ENCODE measurements at regions not wholly inside any gene's neighbourhood (a gene's known extent, or its start where the extent isn't known, plus 50 kb on each side); places are given as distances from the start of the nearest gene placed in this dataset.

GRCh38 chr1:209512821-209513220, 70.7 kb upstream of the CAMK1G start:
- no peak for TF ChIP-seq POLR2A (IDR thresholded peaks at IDR 0.05; ENCODE audit: low read depth, low read length)
- no peak for FAIRE-seq
- no peak for DNase-seq (ENCODE audit: insufficient read length, low spot score)

GRCh38 chr1:209513226-209513625, 70.3 kb upstream of the CAMK1G start:
- DNase-seq (ENCODE audit: insufficient read length, low spot score) (peak; percentile 51), FAIRE-seq (no peak)
- no peak for TF ChIP-seq POLR2A (IDR thresholded peaks at IDR 0.05; ENCODE audit: low read depth, low read length)

GRCh38 chr1:209516771-209517680, 66.5 kb upstream of the CAMK1G start:
- no peak for TF ChIP-seq POLR2A (IDR thresholded peaks at IDR 0.05; ENCODE audit: low read depth, low read length)
- FAIRE-seq, result no peak
- no peak for DNase-seq (ENCODE audit: insufficient read length, low spot score)

- TF ChIP-seq POLR2A (IDR thresholded peaks at IDR 0.05; ENCODE audit: low read depth, low read length), result no peak
- DNase-seq (ENCODE audit: insufficient read length, low spot score) (no peak), FAIRE-seq (no peak)
Observed at GRCh38 chr1:209517681-209518050, 65.8 kb upstream of the CAMK1G start.

- no peak for FAIRE-seq
- TF ChIP-seq POLR2A (IDR thresholded peaks at IDR 0.05; ENCODE audit: low read depth, low read length), result no peak
- DNase-seq (ENCODE audit: insufficient read length, low spot score), result no peak
Observed at GRCh38 chr1:209519786-209520185, 63.7 kb upstream of the CAMK1G start.

GRCh38 chr1:209522826-209523225, 60.7 kb upstream of the CAMK1G start:
- TF ChIP-seq POLR2A (IDR thresholded peaks at IDR 0.05; ENCODE audit: low read depth, low read length), result no peak
- no peak for FAIRE-seq
- no peak for DNase-seq (ENCODE audit: insufficient read length, low spot score)

GRCh38 chr1:209526137-209526536, 57.4 kb upstream of the CAMK1G start:
- FAIRE-seq (no peak), DNase-seq (ENCODE audit: insufficient read length, low spot score) (no peak)
- no peak for TF ChIP-seq POLR2A (IDR thresholded peaks at IDR 0.05; ENCODE audit: low read depth, low read length)

- FAIRE-seq, result no peak
- TF ChIP-seq POLR2A (IDR thresholded peaks at IDR 0.05; ENCODE audit: low read depth, low read length), result no peak
- DNase-seq (ENCODE audit: insufficient read length, low spot score), result no peak
Observed at GRCh38 chr1:209527372-209527771, 56.1 kb upstream of the CAMK1G start.

- no peak for TF ChIP-seq POLR2A (IDR thresholded peaks at IDR 0.05; ENCODE audit: low read depth, low read length)
- no peak for FAIRE-seq
Observed at GRCh38 chr1:209527993-209528717, 55.4 kb upstream of the CAMK1G start.

GRCh38 chr1:209529233-209529632, 54.3 kb upstream of the CAMK1G start:
- FAIRE-seq (no peak), DNase-seq (ENCODE audit: insufficient read length, low spot score) (no peak)
- TF ChIP-seq POLR2A (IDR thresholded peaks at IDR 0.05; ENCODE audit: low read depth, low read length), result no peak

More at GRCh38 chr1:209527993-209528717, 55.4 kb upstream of the CAMK1G start:
- DNase-seq (ENCODE audit: insufficient read length, low spot score), result no peak

GRCh38 chr1:209531006-209531405, 52.5 kb upstream of the CAMK1G start:
- TF ChIP-seq POLR2A (IDR thresholded peaks at IDR 0.05; ENCODE audit: low read depth, low read length), result no peak
- FAIRE-seq (no peak), DNase-seq (ENCODE audit: insufficient read length, low spot score) (no peak)

- no peak for TF ChIP-seq POLR2A (IDR thresholded peaks at IDR 0.05; ENCODE audit: low read depth, low read length)
- DNase-seq (ENCODE audit: insufficient read length, low spot score) (no peak), FAIRE-seq (no peak)
Observed at GRCh38 chr1:209531549-209531948, 52.0 kb upstream of the CAMK1G start.
